BLaER1 (cell line): ENCODE measurements at regions not wholly inside any gene's neighbourhood (a gene's known extent, or its start where the extent isn't known, plus 50 kb on each side); places are given as distances from the start of the nearest gene placed in this dataset.
"Not testable (repeated sequence)": the region's sequence is repeated elsewhere in the genome, so short reads cannot be mapped to it uniquely, and the experiment has no call there.

Experiments used
- H3K27ac ChIP-seq: shearing (Covaris generic); formaldehyde crosslinking; 2 replicates; pipeline ENCODE4 v1.8.1; 2022
- H3K27me3 ChIP-seq: shearing (Covaris generic); formaldehyde crosslinking; 2 replicates; pipeline ENCODE4 v1.8.1; 2022
- H3K36me3 ChIP-seq: shearing (Covaris generic); formaldehyde crosslinking; 2 replicates; pipeline ENCODE4 v1.8.1; 2022
- H3K4me1 ChIP-seq: shearing (Covaris generic); formaldehyde crosslinking; 2 replicates; pipeline ENCODE4 v1.8.1; 2022
- H3K4me2 ChIP-seq: shearing (Covaris generic); formaldehyde crosslinking; 2 replicates; pipeline ENCODE4 v1.8.1; 2022
- H3K4me3 ChIP-seq: shearing (Covaris generic); formaldehyde crosslinking; 2 replicates; pipeline ENCODE4 v1.8.1; 2022
- H3K9ac ChIP-seq: shearing (Covaris generic); formaldehyde crosslinking; 2 replicates; pipeline ENCODE4 v1.8.1; 2022
- H3K9me3 ChIP-seq: shearing (Covaris generic); formaldehyde crosslinking; 2 replicates; pipeline ENCODE4 v1.8.1; 2022
- H4K20me1 ChIP-seq: shearing (Covaris generic); formaldehyde crosslinking; 2 replicates; pipeline ENCODE4 v1.8.1; 2022
- Cebpa-rat ChIP-seq: shearing (Covaris generic); IDR thresholded peaks from 2 replicates; pipeline ENCODE4 v1.8.1; 2022

DNA sequence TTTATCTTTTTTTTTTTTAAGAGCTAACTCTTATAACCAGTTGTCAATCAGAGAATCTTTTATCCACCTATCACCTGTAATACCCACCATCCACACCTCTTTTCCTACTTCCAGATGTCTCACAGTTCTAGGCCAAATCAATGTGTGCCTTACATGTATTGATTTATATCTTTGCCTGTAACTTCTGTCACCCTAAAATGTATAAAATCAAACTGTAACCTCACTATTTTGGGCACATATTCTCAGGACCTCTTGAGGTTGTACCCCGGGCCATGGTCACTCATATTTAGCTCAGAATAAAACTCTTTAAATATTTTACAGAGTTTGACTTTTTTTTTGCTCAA, 404.7 kb upstream of the RORB start:
- Histone ChIP-seq H3K4me3 (no peak overlapping the region), H3K9me3 (no peaks in the 10 kb centered on the region), H3K4me2 (no peak overlapping the region), H3K27me3 (no peaks in the 10 kb centered on the region), H3K4me1 (no peaks in the 10 kb centered on the region), H4K20me1 (no peaks in the 10 kb centered on the region), H3K9ac (no peak overlapping the region), H3K36me3 (no peaks in the 10 kb centered on the region), H3K27ac (no peak overlapping the region)
- no peak for TF ChIP-seq Cebpa-rat

DNA sequence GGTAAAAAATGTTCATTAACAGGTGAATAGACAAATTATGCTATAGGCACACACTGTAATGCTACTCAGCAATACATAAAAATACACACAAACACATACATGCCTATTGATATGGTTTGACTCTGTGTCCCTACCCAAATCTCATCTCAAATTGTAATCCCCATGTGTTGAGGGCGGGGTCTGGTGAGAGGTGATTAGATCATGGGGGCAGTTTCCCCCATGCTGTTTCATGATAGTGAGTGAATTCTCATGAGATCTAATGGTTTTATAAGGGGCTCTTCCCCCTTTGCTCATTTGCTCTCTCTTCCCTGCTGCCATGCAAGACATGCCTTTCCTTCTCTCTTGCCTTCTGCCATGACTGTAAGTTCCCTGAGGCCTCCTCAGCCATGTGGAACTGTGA, 403.1 kb upstream of the RORB start:
- H3K36me3 ChIP-seq, H3K4me2 ChIP-seq, H3K4me1 ChIP-seq, H4K20me1 ChIP-seq, H3K27me3 ChIP-seq, H3K27ac ChIP-seq, H3K9me3 ChIP-seq, H3K4me3 ChIP-seq, H3K9ac ChIP-seq: not testable (repeated sequence)

DNA sequence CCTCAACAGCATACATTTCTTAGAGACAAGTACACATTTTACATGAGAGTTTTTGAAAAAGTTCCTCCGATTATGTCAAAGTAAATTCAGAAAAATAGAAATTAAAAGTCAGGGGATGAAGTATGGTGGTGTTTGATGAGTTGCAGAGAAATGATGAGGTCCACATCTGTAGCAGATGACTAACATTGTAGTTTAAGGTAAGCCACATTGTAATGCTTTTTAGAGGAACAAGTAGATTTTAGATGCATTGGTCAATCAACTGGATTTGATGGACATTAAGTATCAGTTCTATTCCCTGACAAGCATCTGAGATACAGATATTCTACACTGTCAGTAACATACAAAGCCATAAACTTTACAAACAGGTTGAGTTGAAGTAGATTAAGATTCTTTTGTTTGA, 402.4 kb upstream of the RORB start:
- Histone ChIP-seq H3K9ac (no peak overlapping the region), H3K4me2 (no peak overlapping the region), H3K36me3 (no peaks in the 10 kb centered on the region), H4K20me1 (no peaks in the 10 kb centered on the region), H3K27ac (no peak overlapping the region), H3K27me3 (no peaks in the 10 kb centered on the region), H3K4me3 (no peak overlapping the region), H3K9me3 (no peaks in the 10 kb centered on the region), H3K4me1 (no peaks in the 10 kb centered on the region)
- TF ChIP-seq Cebpa-rat = no peak

- no peaks in the 10 kb centered on the region for H3K9me3 ChIP-seq
- H3K27me3 ChIP-seq = no peaks in the 10 kb centered on the region
- H3K4me2 ChIP-seq = no peak overlapping the region
- no peak overlapping the region for H3K27ac ChIP-seq
- no peak for TF ChIP-seq Cebpa-rat
- H4K20me1 ChIP-seq = no peaks in the 10 kb centered on the region
- no peak overlapping the region for H3K4me3 ChIP-seq
- no peaks in the 10 kb centered on the region for H3K4me1 ChIP-seq
- H3K36me3 ChIP-seq = no peaks in the 10 kb centered on the region
- no peak overlapping the region for H3K9ac ChIP-seq
Measured at GRCh38 chr9:74095925-74096324, 401.2 kb upstream of the RORB start.

GRCh38 chr9:74096420-74096819, 400.7 kb upstream of the RORB start:
- H3K4me3 ChIP-seq = no peak overlapping the region
- H3K4me2 ChIP-seq = no peak overlapping the region
- no peak for TF ChIP-seq Cebpa-rat
- no peak overlapping the region for H3K27ac ChIP-seq
- H3K4me1 ChIP-seq = no peaks in the 10 kb centered on the region
- no peaks in the 10 kb centered on the region for H3K36me3 ChIP-seq
- H3K9ac ChIP-seq = no peak overlapping the region
- no peaks in the 10 kb centered on the region for H4K20me1 ChIP-seq
- no peaks in the 10 kb centered on the region for H3K9me3 ChIP-seq
- no peaks in the 10 kb centered on the region for H3K27me3 ChIP-seq

DNA sequence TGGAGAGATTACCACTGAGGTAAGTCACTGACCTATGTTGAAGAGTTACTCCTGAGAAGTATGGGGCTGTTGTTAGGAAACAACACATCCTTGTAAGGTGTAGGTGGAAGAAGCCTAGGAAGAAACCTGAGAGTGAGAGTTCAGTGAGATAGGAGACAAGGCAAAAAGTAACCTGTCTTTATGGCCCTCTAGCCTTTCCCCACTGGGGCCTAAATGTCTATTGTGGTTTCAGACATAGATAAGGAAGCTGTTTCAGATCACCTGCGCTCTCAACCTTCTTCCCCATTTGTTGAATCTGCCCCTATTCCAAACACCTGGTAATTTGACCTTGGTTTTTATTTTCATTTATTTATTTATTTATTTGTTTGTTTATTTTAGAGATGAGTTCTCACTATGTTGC, 397.1 kb upstream of the RORB start:
- TF ChIP-seq Cebpa-rat = no peak
- no peaks in the 10 kb centered on the region for H3K36me3 ChIP-seq
- no peak overlapping the region for H3K27ac ChIP-seq

DNA sequence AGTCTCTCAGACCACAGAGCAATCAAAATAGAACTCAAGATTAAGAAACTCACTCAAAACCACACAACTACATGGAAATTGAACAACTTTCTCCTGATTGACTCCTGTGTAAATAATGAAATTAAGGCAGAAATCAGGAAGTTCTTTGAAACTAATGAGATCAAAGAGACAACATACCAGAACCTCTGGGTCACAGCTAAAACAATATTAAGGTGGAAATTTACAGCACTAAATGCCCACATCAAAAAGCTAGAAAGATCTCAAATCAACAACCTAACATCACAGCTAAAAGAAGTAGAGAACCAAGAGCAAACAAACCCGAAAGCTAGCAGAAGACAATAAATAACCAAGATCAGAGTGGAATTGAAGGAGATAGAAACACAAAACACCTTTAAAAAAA, 395.0 kb upstream of the RORB start:
- H3K27me3 ChIP-seq, H3K9me3 ChIP-seq, H3K27ac ChIP-seq, H3K4me1 ChIP-seq, H3K4me2 ChIP-seq, H3K36me3 ChIP-seq, H3K4me3 ChIP-seq, H3K9ac ChIP-seq, H4K20me1 ChIP-seq: not testable (repeated sequence)

More for the DNA sequence above, 397.1 kb upstream of the RORB start:
- no peak overlapping the region for H3K9ac ChIP-seq
- H4K20me1 ChIP-seq = no peaks in the 10 kb centered on the region
- H3K27me3 ChIP-seq = no peaks in the 10 kb centered on the region
- H3K4me2 ChIP-seq = no peak overlapping the region
- no peaks in the 10 kb centered on the region for H3K4me1 ChIP-seq
- H3K9me3 ChIP-seq = peaks cover 6% of the 10 kb centered on the region; the same call in 1 of the 2 replicates
- H3K4me3 ChIP-seq = no peak overlapping the region

- Histone ChIP-seq H3K4me2 (no peak overlapping the region), H3K27me3 (no peaks in the 10 kb centered on the region), H3K27ac (no peak overlapping the region), H4K20me1 (no peaks in the 10 kb centered on the region), H3K36me3 (no peaks in the 10 kb centered on the region), H3K9me3 (peaks cover 6% of the 10 kb centered on the region; the same call in 1 of the 2 replicates), H3K4me3 (no peak overlapping the region), H3K9ac (no peak overlapping the region), H3K4me1 (no peaks in the 10 kb centered on the region)
- TF ChIP-seq Cebpa-rat = no peak
Measured at GRCh38 chr9:74102702-74103101, 394.4 kb upstream of the RORB start.

DNA sequence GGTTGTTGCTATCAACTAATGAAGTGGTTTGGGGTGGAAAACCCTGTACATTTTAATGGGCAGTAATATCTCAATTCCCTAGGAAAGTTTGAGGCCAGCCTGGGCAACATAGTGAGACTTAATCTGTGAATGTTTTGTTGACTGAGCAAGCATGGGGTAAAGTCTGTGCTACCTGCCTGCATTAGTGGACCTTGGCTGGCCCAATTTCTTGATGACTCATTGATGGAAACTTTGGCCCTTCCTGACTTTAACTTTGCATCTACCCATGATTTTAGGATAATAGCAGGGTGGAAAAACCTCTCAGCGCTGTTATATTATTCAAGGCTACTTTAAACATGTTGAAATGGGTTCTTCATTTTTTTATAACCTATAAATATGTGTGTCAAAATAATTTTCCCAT, 389.4 kb upstream of the RORB start:
- Histone ChIP-seq H3K36me3 (no peaks in the 10 kb centered on the region), H3K4me1 (no peaks in the 10 kb centered on the region), H3K27ac (no peak overlapping the region), H3K27me3 (no peaks in the 10 kb centered on the region), H3K4me3 (no peak overlapping the region), H3K9me3 (peaks cover 6% of the 10 kb centered on the region; the same call in 1 of the 2 replicates), H4K20me1 (no peaks in the 10 kb centered on the region), H3K4me2 (no peak overlapping the region), H3K9ac (no peak overlapping the region)
- no peak for TF ChIP-seq Cebpa-rat

GRCh38 chr9:74115976-74116375, 381.2 kb upstream of the RORB start:
- no peaks in the 10 kb centered on the region for H3K4me1 ChIP-seq
- no peak overlapping the region for H3K4me3 ChIP-seq
- TF ChIP-seq Cebpa-rat = no peak
- no peak overlapping the region for H3K9ac ChIP-seq
- no peaks in the 10 kb centered on the region for H4K20me1 ChIP-seq
- 0 out of 2 replicates have a peak, but pooled peaks cover 3% of the 10 kb centered on the region for H3K36me3 ChIP-seq
- no peaks in the 10 kb centered on the region for H3K27me3 ChIP-seq
- H3K4me2 ChIP-seq = no peak overlapping the region
- H3K9me3 ChIP-seq = no peaks in the 10 kb centered on the region
- H3K27ac ChIP-seq = no peak overlapping the region

DNA sequence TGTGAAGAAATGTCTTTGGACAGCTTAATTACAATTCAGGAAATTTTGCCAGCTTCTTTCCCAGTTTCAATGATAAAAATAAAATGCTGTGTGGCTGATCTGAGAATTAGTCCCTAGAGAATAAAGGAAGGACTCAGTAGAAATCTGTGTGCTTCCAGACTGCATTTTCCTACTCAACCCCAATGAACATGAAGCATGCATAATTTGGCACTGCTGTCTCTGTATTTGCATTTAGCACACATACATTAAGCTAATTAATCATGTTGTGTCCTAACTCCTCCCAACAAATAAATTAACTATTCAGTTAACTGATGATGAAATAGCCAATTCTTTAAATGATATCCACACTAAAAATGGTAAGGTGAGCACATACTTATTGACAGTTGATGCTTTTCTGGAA, 380.0 kb upstream of the RORB start:
- Histone ChIP-seq H4K20me1 (no peaks in the 10 kb centered on the region), H3K4me1 (0 out of 2 replicates have a peak, but pooled peaks cover under 1% of the 10 kb centered on the region), H3K9me3 (no peaks in the 10 kb centered on the region), H3K9ac (no peak overlapping the region), H3K36me3 (0 out of 2 replicates have a peak, but pooled peaks cover 3% of the 10 kb centered on the region), H3K27ac (no peak overlapping the region), H3K4me3 (no peak overlapping the region), H3K4me2 (no peak overlapping the region), H3K27me3 (no peaks in the 10 kb centered on the region)
- no peak for TF ChIP-seq Cebpa-rat
